ENCODE measurements at regions not wholly inside any gene's neighbourhood (a gene's known extent, or its start where the extent isn't known, plus 50 kb on each side); places are given as distances from the start of the nearest gene placed in this dataset.

DNA sequence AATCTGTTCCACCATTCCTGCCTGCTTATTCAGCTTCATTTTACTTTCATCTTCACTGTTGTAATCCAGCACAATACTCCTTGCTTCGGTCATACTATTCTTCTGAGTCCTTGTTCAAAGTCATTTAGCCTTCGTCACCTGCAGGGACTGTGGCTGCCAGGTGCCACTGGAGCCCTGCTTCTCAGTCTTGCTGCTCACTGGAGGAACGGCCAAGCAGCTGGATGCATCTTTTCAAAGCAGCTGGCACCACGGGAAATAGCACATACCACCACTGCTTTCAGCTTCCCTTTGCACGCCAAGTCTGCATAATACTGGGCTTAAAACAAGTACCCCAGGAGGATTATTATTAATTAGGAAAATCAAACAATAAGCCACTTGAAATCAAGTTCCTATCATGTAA is 287.6 kb downstream of the BCHE start:
- TF ChIP-seq, protein P1, sequence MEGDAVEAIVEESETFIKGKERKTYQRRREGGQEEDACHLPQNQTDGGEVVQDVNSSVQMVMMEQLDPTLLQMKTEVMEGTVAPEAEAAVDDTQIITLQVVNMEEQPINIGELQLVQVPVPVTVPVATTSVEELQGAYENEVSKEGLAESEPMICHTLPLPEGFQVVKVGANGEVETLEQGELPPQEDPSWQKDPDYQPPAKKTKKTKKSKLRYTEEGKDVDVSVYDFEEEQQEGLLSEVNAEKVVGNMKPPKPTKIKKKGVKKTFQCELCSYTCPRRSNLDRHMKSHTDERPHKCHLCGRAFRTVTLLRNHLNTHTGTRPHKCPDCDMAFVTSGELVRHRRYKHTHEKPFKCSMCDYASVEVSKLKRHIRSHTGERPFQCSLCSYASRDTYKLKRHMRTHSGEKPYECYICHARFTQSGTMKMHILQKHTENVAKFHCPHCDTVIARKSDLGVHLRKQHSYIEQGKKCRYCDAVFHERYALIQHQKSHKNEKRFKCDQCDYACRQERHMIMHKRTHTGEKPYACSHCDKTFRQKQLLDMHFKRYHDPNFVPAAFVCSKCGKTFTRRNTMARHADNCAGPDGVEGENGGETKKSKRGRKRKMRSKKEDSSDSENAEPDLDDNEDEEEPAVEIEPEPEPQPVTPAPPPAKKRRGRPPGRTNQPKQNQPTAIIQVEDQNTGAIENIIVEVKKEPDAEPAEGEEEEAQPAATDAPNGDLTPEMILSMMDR (IDR thresholded peaks at IDR 0.05): no peak
- intact Hi-C loops (cut with DNase I): no loop called here
- DNase-seq (no peak), ATAC-seq (no peak)
- Histone ChIP-seq H3K4me3 (no peak overlapping the region), H3K36me3 (no peaks in the 10 kb centered on the region), H3K4me1 (no peaks in the 10 kb centered on the region), H3K27ac (no peak overlapping the region), H3K27me3 (no peaks in the 10 kb centered on the region), H3K9me3 (no peaks in the 10 kb centered on the region)

DNA sequence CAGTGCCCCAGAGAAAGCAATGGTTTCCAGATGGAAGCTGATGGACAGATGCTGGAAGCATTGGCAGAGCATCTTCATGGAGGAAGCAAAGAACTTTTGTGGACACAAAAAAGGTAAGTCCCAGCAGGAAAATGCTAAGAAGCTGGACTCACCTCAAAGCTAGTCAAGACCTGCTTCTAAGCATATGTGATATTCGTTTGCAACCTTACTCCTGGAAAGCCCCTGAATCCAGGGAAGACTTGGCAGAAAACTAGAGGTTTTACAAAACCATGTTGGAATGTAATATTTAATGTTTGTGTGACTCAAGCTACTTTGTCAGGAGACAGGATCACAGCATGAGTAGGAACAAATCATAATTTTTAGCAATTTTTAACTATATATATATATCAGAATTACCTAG is 288.2 kb downstream of the BCHE start:
- no peaks in the 10 kb centered on the region for H3K4me1 ChIP-seq
- no peak overlapping the region for H3K4me3 ChIP-seq
- TF ChIP-seq, protein P1 (IDR thresholded peaks at IDR 0.05): no peak
- no peak for ATAC-seq
- H3K9me3 ChIP-seq: no peaks in the 10 kb centered on the region
- H3K36me3 ChIP-seq: no peaks in the 10 kb centered on the region
- H3K27me3 ChIP-seq: no peaks in the 10 kb centered on the region
- DNase-seq: no peak
- H3K27ac ChIP-seq: no peak overlapping the region
- intact Hi-C loops (cut with DNase I): no loop called here

GRCh38 chr3:165545059-165545458 is 292.2 kb downstream of the BCHE start:
- intact Hi-C loops (cut with DNase I): no loop called here
- Histone ChIP-seq H3K9me3 (no peaks in the 10 kb centered on the region), H3K4me1 (no peaks in the 10 kb centered on the region), H3K36me3 (no peaks in the 10 kb centered on the region), H3K27ac (no peak overlapping the region), H3K27me3 (no peaks in the 10 kb centered on the region), H3K4me3 (no peak overlapping the region)
- TF ChIP-seq, protein P1 (IDR thresholded peaks at IDR 0.05): no peak
- ATAC-seq (no peak), DNase-seq (no peak)

GRCh38 chr3:165544432-165544831 is 292.8 kb downstream of the BCHE start:
- DNase-seq (no peak), ATAC-seq (no peak)
- H3K27ac ChIP-seq: no peak overlapping the region
- H3K4me3 ChIP-seq: no peak overlapping the region
- no peaks in the 10 kb centered on the region for H3K9me3 ChIP-seq
- H3K4me1 ChIP-seq: no peaks in the 10 kb centered on the region
- no peaks in the 10 kb centered on the region for H3K27me3 ChIP-seq
- intact Hi-C loops (cut with DNase I): no loop called here
- TF ChIP-seq, protein P1 (IDR thresholded peaks at IDR 0.05): no peak
- H3K36me3 ChIP-seq: no peaks in the 10 kb centered on the region

DNA sequence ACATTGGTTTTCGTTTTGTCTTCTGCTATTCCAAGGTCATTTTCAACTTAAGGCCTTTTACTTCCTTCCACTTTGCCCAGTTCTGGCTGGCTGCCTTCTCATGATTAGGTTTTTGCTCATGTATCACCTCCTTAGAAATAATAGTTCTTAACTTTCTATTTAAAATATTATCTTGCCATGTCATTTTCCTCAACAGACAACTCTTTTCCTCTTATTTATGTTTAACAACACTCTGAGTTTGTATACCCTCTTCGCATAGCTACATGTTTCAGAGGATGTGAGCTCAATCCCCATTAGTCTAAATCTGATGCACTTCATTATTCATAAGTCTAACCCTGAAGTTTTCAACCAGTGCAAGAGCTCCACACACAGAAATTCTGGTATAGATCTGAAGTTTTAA is 299.1 kb downstream of the BCHE start:
- intact Hi-C loops (cut with DNase I): no loop called here
- H3K9me3 ChIP-seq: no peaks in the 10 kb centered on the region
- no peaks in the 10 kb centered on the region for H3K27me3 ChIP-seq
- H3K27ac ChIP-seq: no peak overlapping the region
- H3K4me3 ChIP-seq: no peak overlapping the region
- no peaks in the 10 kb centered on the region for H3K4me1 ChIP-seq
- no peaks in the 10 kb centered on the region for H3K36me3 ChIP-seq
- TF ChIP-seq, protein P1 (IDR thresholded peaks at IDR 0.05): no peak
- DNase-seq: no peak
- no peak for ATAC-seq

DNA sequence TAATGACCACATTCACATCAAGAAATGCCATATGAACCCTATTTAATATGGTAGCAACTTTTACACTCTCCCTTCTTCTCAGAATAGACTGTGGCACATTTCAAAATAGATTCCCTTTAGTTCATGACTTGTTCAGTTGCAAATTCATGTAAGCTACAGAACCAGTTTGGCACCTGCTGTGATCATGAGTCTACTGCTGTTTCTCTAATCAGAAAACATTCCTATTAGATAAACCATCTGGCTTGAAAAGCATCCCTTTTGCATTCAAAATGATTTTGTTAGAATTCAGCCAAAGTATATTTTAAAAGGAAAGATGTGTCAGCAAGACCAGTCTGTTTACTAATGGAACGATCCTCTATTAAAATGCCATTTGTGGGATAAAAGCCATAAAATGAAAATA is 304.4 kb downstream of the BCHE start:
- no peak for ATAC-seq
- TF ChIP-seq, protein P1 (IDR thresholded peaks at IDR 0.05): no peak
- Histone ChIP-seq H3K27me3 (no peaks in the 10 kb centered on the region), H3K9me3 (no peaks in the 10 kb centered on the region), H3K4me3 (no peak overlapping the region), H3K27ac (no peak overlapping the region), H3K4me1 (no peaks in the 10 kb centered on the region), H3K36me3 (no peaks in the 10 kb centered on the region)
- intact Hi-C loops (cut with DNase I): no loop called here
- no peak for DNase-seq

All from upper lobe of right lung (tissue), 1 donor.